ENCODE measurements at regions not wholly inside any gene's neighbourhood (a gene's known extent, or its start where the extent isn't known, plus 50 kb on each side); places are given as distances from the start of the nearest gene placed in this dataset.

DNA sequence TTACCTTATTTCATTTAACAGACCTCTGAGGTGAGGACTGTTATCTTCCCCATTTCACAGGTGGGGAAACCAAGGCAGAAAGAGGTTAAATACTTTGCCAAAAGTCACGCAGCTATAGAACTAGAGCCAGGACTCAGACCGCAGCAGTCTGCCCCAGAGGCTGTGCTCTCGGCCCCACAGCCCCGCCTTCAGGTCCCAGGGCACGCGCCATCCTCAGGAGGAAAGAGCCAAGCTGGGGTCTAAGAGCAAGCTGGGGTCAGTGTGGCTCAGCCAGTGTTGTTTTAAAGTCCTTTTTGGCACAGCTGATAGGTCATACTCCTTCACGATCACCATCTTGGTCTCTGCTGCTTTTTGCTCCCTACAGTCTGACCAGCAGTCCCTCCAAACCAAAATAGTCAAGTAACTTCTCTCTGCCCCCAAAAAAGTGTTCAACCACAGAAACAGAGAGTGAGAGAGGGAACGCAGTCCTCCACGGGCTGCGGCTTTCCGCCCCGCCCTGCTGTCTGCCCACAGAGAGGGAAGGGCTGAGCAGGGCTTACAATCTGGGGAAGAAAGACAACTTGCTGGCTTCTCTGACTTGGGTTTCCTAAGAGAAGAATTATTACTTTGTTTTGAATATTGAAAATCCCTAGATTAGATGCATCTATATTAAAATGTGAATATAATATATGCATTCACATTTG lies 137.2 kb upstream of the OPCML start:
- TF ChIP-seq POLR2AphosphoS5 (IDR thresholded peaks at IDR 0.05) (no peak), POLR2A (IDR thresholded peaks at IDR 0.05) (no peak), EP300 (IDR thresholded peaks at IDR 0.05) (no peak), CTCF (IDR thresholded peaks at IDR 0.05) (no peak)
- Histone ChIP-seq H3K4me1 (no peaks in the 10 kb centered on the region), H3K27ac (no peak overlapping the region), H3K36me3 (no peaks in the 10 kb centered on the region), H3K27me3 (peaks cover 7% of the 10 kb centered on the region), H3K9me3 (no peaks in the 10 kb centered on the region), H3K4me3 (no peak overlapping the region)
- 40 to 48% methylated on average over 2 to 12 of the region's 12 CpGs for WGBS, 2 donors (ENCODE audit: low coverage in 1 of 2)
- no peak for ATAC-seq

GRCh38 chr11:133663135-133663985 lies 131.1 kb upstream of the OPCML start:
- Histone ChIP-seq H3K4me1 (no peaks in the 10 kb centered on the region), H3K36me3 (no peaks in the 10 kb centered on the region), H3K27me3 (peaks cover 5% of the 10 kb centered on the region), H3K27ac (no peak overlapping the region), H3K4me3 (no peak overlapping the region), H3K9me3 (no peaks in the 10 kb centered on the region)
- no peak for ATAC-seq
- TF ChIP-seq EP300 (IDR thresholded peaks at IDR 0.05) (no peak), CTCF (IDR thresholded peaks at IDR 0.05) (no peak), POLR2AphosphoS5 (IDR thresholded peaks at IDR 0.05) (no peak), POLR2A (IDR thresholded peaks at IDR 0.05) (no peak)
- WGBS, 2 donors (ENCODE audit: low coverage in 1 of 2): 65 to 73% methylated on average over 11 to 13 of the region's 13 CpGs

DNA sequence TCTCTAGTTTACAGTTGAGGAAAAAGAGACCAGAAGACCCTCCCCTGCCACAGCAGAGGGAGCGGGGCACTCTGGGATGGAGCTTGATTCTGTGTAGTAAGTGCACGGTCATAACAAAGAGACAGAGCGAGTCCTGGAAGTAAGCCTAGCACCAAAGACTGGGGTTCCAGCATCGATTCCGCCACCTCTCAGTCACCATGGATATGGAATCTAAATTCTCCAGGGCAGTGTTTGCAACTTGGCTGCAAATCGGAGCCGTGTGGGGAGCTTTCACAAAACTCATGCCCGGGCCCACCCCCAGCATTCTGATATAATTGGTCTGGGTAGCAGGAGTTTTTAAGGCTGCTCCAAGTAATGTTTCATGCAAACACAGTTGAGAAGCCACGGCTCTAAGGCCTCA lies 129.5 kb upstream of the OPCML start:
- no peaks in the 10 kb centered on the region for H3K36me3 ChIP-seq
- peaks cover 8% of the 10 kb centered on the region for H3K27me3 ChIP-seq
- ATAC-seq: no peak
- H3K27ac ChIP-seq: no peak overlapping the region
- no peaks in the 10 kb centered on the region for H3K4me1 ChIP-seq
- WGBS, 2 donors (ENCODE audit: low coverage in 1 of 2): 81 to 97% methylated on average over 6 to 9 of the region's 9 CpGs
- no peak overlapping the region for H3K4me3 ChIP-seq
- peaks cover 0 to 9% (median 0%) of the 10 kb centered on the region in 3 donors for H3K9me3 ChIP-seq
- TF ChIP-seq POLR2A (IDR thresholded peaks at IDR 0.05) (no peak), CTCF (IDR thresholded peaks at IDR 0.05) (no peak), POLR2AphosphoS5 (IDR thresholded peaks at IDR 0.05) (no peak), EP300 (IDR thresholded peaks at IDR 0.05) (no peak)

DNA sequence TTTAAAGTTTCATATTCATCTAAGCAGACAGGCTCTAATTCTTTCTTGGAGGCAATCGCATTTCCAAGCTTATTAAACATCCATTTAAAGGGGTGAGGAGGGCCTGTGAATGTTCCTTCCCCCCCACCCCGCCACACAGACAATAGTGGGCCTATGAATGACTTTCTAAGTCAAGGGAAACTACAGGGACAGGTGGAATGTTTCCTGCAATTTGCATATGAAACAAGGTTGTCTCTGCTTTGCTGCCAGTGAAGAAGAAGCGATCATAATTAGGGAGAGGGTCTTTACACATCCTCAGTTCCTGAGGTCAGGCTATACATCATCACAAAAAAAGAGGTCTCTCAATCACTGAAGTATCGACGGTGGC lies 127.9 kb upstream of the OPCML start:
- no peaks in the 10 kb centered on the region for H3K4me1 ChIP-seq
- no peak overlapping the region for H3K27ac ChIP-seq
- no peak for ATAC-seq
- no peaks in the 10 kb centered on the region for H3K36me3 ChIP-seq
- no peak overlapping the region for H3K4me3 ChIP-seq
- peaks cover 0 to 21% (median 0%) of the 10 kb centered on the region in 3 donors for H3K9me3 ChIP-seq
- WGBS, 2 donors (ENCODE audit: low coverage in 1 of 2): 50 to 51% methylated on average over 5 of the region's 5 CpGs
- peaks cover 19% of the 10 kb centered on the region for H3K27me3 ChIP-seq
- no peak for TF ChIP-seq POLR2AphosphoS5 (IDR thresholded peaks at IDR 0.05)
- TF ChIP-seq POLR2A (IDR thresholded peaks at IDR 0.05): no peak
- no peak for TF ChIP-seq CTCF (IDR thresholded peaks at IDR 0.05)
- no peak for TF ChIP-seq EP300 (IDR thresholded peaks at IDR 0.05)
